GM19324 (cell line): ENCODE measurements at regions not wholly inside any gene's neighbourhood (a gene's known extent, or its start where the extent isn't known, plus 50 kb on each side); places are given as distances from the start of the nearest gene placed in this dataset.
"Not testable (repeated sequence)": the region's sequence is repeated elsewhere in the genome, so short reads cannot be mapped to it uniquely, and the experiment has no call there.

Experiments
- ATAC-seq: cut with Tn5 transposase; IDR thresholded peaks from one replicate; pipeline ENCODE4 v1.9.1; 2021; ENCODE audit warnings: mild to moderate bottlenecking, moderate library complexity; ENCODE audit not compliant: unreplicated experiment, low FRiP score

- not testable (repeated sequence) for ATAC-seq
Measured at GRCh38 chr4:77300996-77301395, 144.0 kb downstream of the CCNG2 start.

GRCh38 chr4:77305766-77306165 is 148.8 kb downstream of the CCNG2 start:
- ATAC-seq: no peak

GRCh38 chr4:77306496-77306895 is 149.5 kb downstream of the CCNG2 start:
- no peak for ATAC-seq

- no peak for ATAC-seq
Measured at GRCh38 chr4:77308843-77309242, 151.8 kb downstream of the CCNG2 start.

GRCh38 chr4:77309496-77309895 is 152.5 kb downstream of the CCNG2 start:
- ATAC-seq: no peak

- no peak for ATAC-seq
Measured at GRCh38 chr4:77310931-77311330, 153.9 kb downstream of the CCNG2 start.

GRCh38 chr4:77314697-77315096 is 157.7 kb downstream of the CCNG2 start:
- ATAC-seq: no peak

GRCh38 chr4:77327151-77327550 is 170.1 kb downstream of the CCNG2 start:
- no peak for ATAC-seq

GRCh38 chr4:77332696-77333270 is 175.8 kb downstream of the CCNG2 start:
- no peak for ATAC-seq

- no peak for ATAC-seq
Measured at GRCh38 chr4:77336411-77337142, 179.6 kb downstream of the CCNG2 start.

GRCh38 chr4:77342170-77342810 is 185.3 kb downstream of the CCNG2 start:
- ATAC-seq: no peak

GRCh38 chr4:77344001-77344400 is 187.0 kb downstream of the CCNG2 start:
- ATAC-seq: no peak

GRCh38 chr4:77344784-77345183 is 187.8 kb downstream of the CCNG2 start:
- ATAC-seq: peak; percentile 29

- peak; percentile 58 for ATAC-seq
Measured at GRCh38 chr4:77347351-77347966, 190.5 kb downstream of the CCNG2 start.

GRCh38 chr4:77348815-77349214 is 191.8 kb downstream of the CCNG2 start:
- no peak for ATAC-seq

- ATAC-seq: no peak
Measured at GRCh38 chr4:77349364-77349763, 192.4 kb downstream of the CCNG2 start.

GRCh38 chr4:77349796-77350195 is 192.8 kb downstream of the CCNG2 start:
- ATAC-seq: no peak

- no peak for ATAC-seq
Measured at GRCh38 chr4:77352192-77352591, 195.2 kb downstream of the CCNG2 start.

- ATAC-seq: not testable (repeated sequence)
Measured at GRCh38 chr4:77353724-77354315, 196.8 kb downstream of the CCNG2 start.

GRCh38 chr4:77354550-77354949 is 197.5 kb downstream of the CCNG2 start:
- ATAC-seq: no peak

GRCh38 chr4:77355731-77356130 is 198.7 kb downstream of the CCNG2 start:
- ATAC-seq: no peak
